Renal pelvis (tissue), 1 donor: ENCODE measurements at regions not wholly inside any gene's neighbourhood (a gene's known extent, or its start where the extent isn't known, plus 50 kb on each side); places are given as distances from the start of the nearest gene placed in this dataset.
"Not testable (repeated sequence)": the region's sequence is repeated elsewhere in the genome, so short reads cannot be mapped to it uniquely, and the experiment has no call there.

Experiments
- DNase-seq: peaks from one replicate; pipeline ENCODE4 v3.0.0-alpha.2; 2013

GRCh38 chr3:194042927-194043326, 93.0 kb upstream of the HES1 start:
- peak; percentile 58 for DNase-seq

GRCh38 chr3:194043516-194043915, 92.4 kb upstream of the HES1 start:
- no peak for DNase-seq

- no peak for DNase-seq
Measured at GRCh38 chr3:194045289-194045688, 90.7 kb upstream of the HES1 start.

- DNase-seq, result no peak
Measured at GRCh38 chr3:194045919-194046318, 90.0 kb upstream of the HES1 start.

GRCh38 chr3:194046531-194046930, 89.4 kb upstream of the HES1 start:
- DNase-seq, result no peak

GRCh38 chr3:194046995-194047645, 88.8 kb upstream of the HES1 start:
- DNase-seq, result no peak

GRCh38 chr3:194049394-194049793, 86.6 kb upstream of the HES1 start:
- DNase-seq, result no peak

- no peak for DNase-seq
Measured at GRCh38 chr3:194050782-194051320, 85.1 kb upstream of the HES1 start.

GRCh38 chr3:194051366-194052149, 84.4 kb upstream of the HES1 start:
- no peak for DNase-seq

- DNase-seq, result no peak
Measured at GRCh38 chr3:194053136-194053535, 82.8 kb upstream of the HES1 start.

GRCh38 chr3:194054016-194054415, 81.9 kb upstream of the HES1 start:
- no peak for DNase-seq

GRCh38 chr3:194054540-194054939, 81.4 kb upstream of the HES1 start:
- no peak for DNase-seq

GRCh38 chr3:194054961-194055360, 81.0 kb upstream of the HES1 start:
- DNase-seq, result no peak

GRCh38 chr3:194056323-194056722, 79.6 kb upstream of the HES1 start:
- DNase-seq, result not testable (repeated sequence)

- DNase-seq, result no peak
Measured at GRCh38 chr3:194056731-194057415, 79.1 kb upstream of the HES1 start.

- no peak for DNase-seq
Measured at GRCh38 chr3:194057570-194058188, 78.3 kb upstream of the HES1 start.

GRCh38 chr3:194058189-194058571, 77.8 kb upstream of the HES1 start:
- peak; percentile 67 for DNase-seq

- DNase-seq, result no peak
Measured at GRCh38 chr3:194058753-194059152, 77.2 kb upstream of the HES1 start.

GRCh38 chr3:194061421-194062030, 74.4 kb upstream of the HES1 start:
- no peak for DNase-seq

- no peak for DNase-seq
Measured at GRCh38 chr3:194062830-194063229, 73.1 kb upstream of the HES1 start.

GRCh38 chr3:194064380-194065332, 71.3 kb upstream of the HES1 start:
- DNase-seq, result no peak
